A673 (cell line): ENCODE measurements at regions not wholly inside any gene's neighbourhood (a gene's known extent, or its start where the extent isn't known, plus 50 kb on each side); places are given as distances from the start of the nearest gene placed in this dataset.

ENCODE experiments used
- BruUV-seq: library from RNA; stranded (reverse); fragments of 400-500 nt; replicated peaks from 2 replicates; lab custom pipeline; 2021; lab: Mats Ljungman, UMichigan
- CTCF ChIA-PET: fragments of 300-600 bp; sonication (Branson Sonifier 250); formaldehyde crosslinking; loops from one replicate; lab custom pipeline; 2022; ENCODE audit warnings: antibody characterized with exemption; lab: Charles Lee
- POLR2A ChIA-PET: fragments of 300-600 bp; sonication (Branson Sonifier 250); formaldehyde crosslinking; loops from one replicate; lab custom pipeline; 2022; ENCODE audit warnings: antibody characterized with exemption; ENCODE audit not compliant: low non-redundant PET; lab: Charles Lee
- DNase-seq: peaks from one replicate; pipeline ENCODE4 v3.0.0-alpha.2; 2015; ENCODE audit warnings: low spot score
- H3K27ac ChIP-seq: fragments of 200-600 bp; sonication (generic); 2 replicates; pipeline ENCODE4 v1.5.1; 2016; ENCODE audit warnings: mixed run types, low read depth, mild to moderate bottlenecking, mixed read lengths, antibody characterized with exemption, low read length; ENCODE audit not compliant: poor library complexity, severe bottlenecking
- H3K27me3 ChIP-seq: fragments of 200-600 bp; sonication (generic); replicated peaks from 2 replicates; pipeline ENCODE4 v1.6.1; 2017; ENCODE audit warnings: mixed run types, low read depth, mild to moderate bottlenecking, mixed read lengths, antibody characterized with exemption, low read length; ENCODE audit not compliant: insufficient read depth, poor library complexity
- H3K36me3 ChIP-seq: fragments of 200-600 bp; sonication (generic); 2 replicates; pipeline ENCODE4 v1.6.1; 2016; ENCODE audit warnings: mixed run types, mild to moderate bottlenecking, mixed read lengths, antibody characterized with exemption, low read length; ENCODE audit not compliant: insufficient read depth, poor library complexity, severe bottlenecking
- H3K4me1 ChIP-seq: fragments of 200-600 bp; sonication (generic); 2 replicates; pipeline ENCODE4 v1.6.1; 2017; ENCODE audit warnings: mixed run types, mild to moderate bottlenecking, mixed read lengths, antibody characterized with exemption, low read length; ENCODE audit not compliant: insufficient read depth, poor library complexity, severe bottlenecking
- H3K4me3 ChIP-seq: fragments of 200-600 bp; sonication (generic); 2 replicates; pipeline ENCODE4 v1.5.1; 2016; ENCODE audit warnings: low read depth, mixed run types, mild to moderate bottlenecking, mixed read lengths, low read length; ENCODE audit not compliant: poor library complexity, severe bottlenecking
- H3K9me3 ChIP-seq: fragments of 200-600 bp; sonication (generic); 2 replicates; pipeline ENCODE4 v1.6.1; 2016; ENCODE audit warnings: mixed run types, low read depth, mild to moderate bottlenecking, mixed read lengths, antibody characterized with exemption, low read length; ENCODE audit not compliant: poor library complexity, severe bottlenecking
- CTCF ChIP-seq: fragments of 300-800, 200-600 bp; sonication (generic); conservative IDR thresholded peaks from 2 replicates; pipeline ENCODE4 v1.5.1; 2017; ENCODE audit warnings: low read depth, mild to moderate bottlenecking, antibody characterized with exemption, low read length, moderate library complexity, mixed read lengths
- EZH2 ChIP-seq: fragments of 200-600 bp; sonication (generic); IDR thresholded peaks from 2 replicates; pipeline ENCODE4 v1.6.1; 2017; ENCODE audit warnings: borderline replicate concordance, low read depth, mild to moderate bottlenecking, mixed read lengths, antibody characterized with exemption, low read length; ENCODE audit not compliant: poor library complexity, severe bottlenecking
- intact Hi-C: fragments of 100-400 bp; cut with micrococcal nuclease; formaldehyde crosslinking; loops from one replicate; pipeline ENCODE4 v1.10.0; 2022; ENCODE audit not compliant: unreplicated experiment

GRCh38 chr12:46049665-46050064 lies 59.3 kb upstream of the SCAF11 start:
- intact Hi-C loops, result no loop called here
- no TSS peak for BruUV-seq
- no peak overlapping the region for H3K4me3 ChIP-seq
- no peaks in the 10 kb centered on the region for H3K36me3 ChIP-seq
- TF ChIP-seq CTCF (peak; percentile 33), EZH2 (no peak)
- ChIA-PET POLR2A (no interaction called here), CTCF (no interaction called here)
- H3K9me3 ChIP-seq, result peaks cover 18% of the 10 kb centered on the region
- no peaks in the 10 kb centered on the region for H3K27me3 ChIP-seq
- no peak overlapping the region for H3K27ac ChIP-seq
- H3K4me1 ChIP-seq, result no peaks in the 10 kb centered on the region
- DNase-seq, result no peak

- no TSS peak for BruUV-seq
- H3K27ac ChIP-seq, result no peak overlapping the region
- DNase-seq, result no peak
- H3K9me3 ChIP-seq, result peaks cover 18% of the 10 kb centered on the region
- no peaks in the 10 kb centered on the region for H3K27me3 ChIP-seq
- intact Hi-C loops, result no loop called here
- no peaks in the 10 kb centered on the region for H3K36me3 ChIP-seq
- POLR2A ChIA-PET, result no interaction called here
- CTCF ChIA-PET, result no interaction called here
- H3K4me3 ChIP-seq, result no peak overlapping the region
- H3K4me1 ChIP-seq, result no peaks in the 10 kb centered on the region
- TF ChIP-seq EZH2 (no peak), CTCF (no peak)
These were observed 56.1 kb upstream of the SCAF11 start for GRCh38 chr12:46046436-46046835.

GRCh38 chr12:46043972-46044520 lies 53.7 kb upstream of the SCAF11 start:
- Histone ChIP-seq H3K9me3 (peaks cover 7% of the 10 kb centered on the region), H3K4me3 (no peak overlapping the region), H3K27me3 (no peaks in the 10 kb centered on the region), H3K36me3 (no peaks in the 10 kb centered on the region), H3K27ac (no peak overlapping the region), H3K4me1 (no peaks in the 10 kb centered on the region)
- intact Hi-C loops, result no loop called here
- BruUV-seq, result no TSS peak
- TF ChIP-seq CTCF, result no peak
- no peak for TF ChIP-seq EZH2
- ChIA-PET CTCF (no interaction called here), POLR2A (no interaction called here)
- no peak for DNase-seq
